GM12874 (cell line): ENCODE measurements at regions not wholly inside any gene's neighbourhood (a gene's known extent, or its start where the extent isn't known, plus 50 kb on each side); places are given as distances from the start of the nearest gene placed in this dataset.

ENCODE experiments used
- CTCF ChIP-seq: IDR thresholded peaks from 2 replicates; pipeline ENCODE4 v1.5.1; 2011; ENCODE audit warnings: low read depth, mild to moderate bottlenecking, control low read depth, low read length, moderate library complexity; ENCODE audit not compliant: insufficient read depth

DNA sequence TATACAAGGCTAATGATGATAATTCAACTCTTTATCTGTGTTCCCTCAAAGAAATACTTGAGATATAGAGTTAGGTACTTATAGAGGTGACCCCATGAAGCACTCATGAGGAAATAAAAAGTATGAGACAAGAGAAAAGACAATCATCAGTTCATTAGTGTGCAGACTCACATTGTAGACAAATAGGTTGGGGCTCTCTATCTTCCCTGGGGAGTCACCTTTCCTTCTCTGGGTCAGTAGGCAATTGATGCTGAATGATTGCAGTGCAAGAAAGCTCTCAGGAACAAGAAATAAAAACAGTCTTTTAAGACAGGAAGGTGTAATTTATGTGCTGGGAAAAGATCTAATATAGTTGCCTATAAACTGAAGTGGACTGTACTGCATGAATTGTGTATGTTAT lies 1357.6 kb upstream of the EPHA6 start:
- TF ChIP-seq CTCF: no peak

DNA sequence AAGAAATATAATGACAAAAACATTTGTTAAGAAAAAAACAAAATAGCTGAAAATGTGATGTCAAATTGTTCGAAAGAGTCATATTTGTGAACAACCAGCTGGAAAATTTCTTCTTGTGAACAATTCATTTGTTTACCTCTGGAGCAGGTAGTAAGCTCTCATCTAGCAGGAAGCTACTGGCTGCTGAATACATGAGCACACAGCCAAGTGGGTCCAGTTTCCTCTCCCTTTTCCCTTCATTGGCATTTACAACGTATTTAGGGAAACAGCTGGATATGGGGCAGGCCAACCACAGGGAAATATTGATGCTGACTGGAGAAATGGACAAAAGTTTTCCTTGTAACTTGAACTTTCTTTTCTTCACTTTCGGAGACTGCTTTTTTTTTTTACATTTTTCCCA lies 1354.7 kb upstream of the EPHA6 start:
- no peak for TF ChIP-seq CTCF

- no peak for TF ChIP-seq CTCF
Observed at GRCh38 chr3:95460274-95460673, 1354.1 kb upstream of the EPHA6 start.

- TF ChIP-seq CTCF: no peak
Observed at GRCh38 chr3:95462161-95462560, 1352.2 kb upstream of the EPHA6 start.

GRCh38 chr3:95464346-95464745 lies 1350.0 kb upstream of the EPHA6 start:
- TF ChIP-seq CTCF: no peak

- no peak for TF ChIP-seq CTCF
Observed at GRCh38 chr3:95468331-95468730, 1346.1 kb upstream of the EPHA6 start.

DNA sequence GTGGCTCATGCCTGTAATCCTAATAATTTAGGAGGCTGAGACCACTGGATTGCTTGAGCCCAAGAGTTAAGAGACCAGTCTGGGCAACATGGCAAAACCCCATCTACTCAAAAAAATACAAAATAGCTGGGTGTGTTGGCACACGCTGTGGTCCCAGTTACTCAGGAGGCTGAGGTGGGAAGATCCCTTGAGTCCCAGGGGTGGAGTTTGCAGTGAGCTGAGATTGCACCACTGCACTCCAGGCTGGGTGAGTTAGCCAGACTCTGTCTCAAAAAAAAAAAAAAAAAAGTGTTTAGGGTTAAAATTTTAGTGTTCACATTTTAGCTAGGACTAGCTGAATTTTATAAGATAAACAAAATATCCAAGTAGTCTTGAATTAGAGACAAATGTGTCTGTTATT lies 1340.1 kb upstream of the EPHA6 start:
- TF ChIP-seq CTCF: no peak

DNA sequence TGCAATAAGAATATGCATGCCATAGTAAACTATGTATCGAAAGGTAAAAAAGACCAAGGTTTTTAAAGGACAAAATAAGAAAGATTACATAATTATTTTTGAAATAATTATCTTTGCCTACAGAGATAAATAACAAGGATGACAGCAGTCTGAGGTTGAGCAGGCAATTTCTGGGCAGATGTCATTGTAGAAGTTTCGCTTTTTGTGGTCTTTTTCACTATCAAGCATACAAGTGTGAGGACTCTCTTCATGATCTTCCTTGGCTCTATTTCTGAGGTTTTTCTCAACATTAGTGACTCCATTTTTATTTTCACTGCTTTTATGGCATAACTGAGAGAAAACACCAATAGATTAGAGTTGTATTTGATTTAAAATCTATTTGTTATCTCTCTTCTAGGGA lies 1337.9 kb upstream of the EPHA6 start:
- no peak for TF ChIP-seq CTCF
